ENCODE measurements at regions not wholly inside any gene's neighbourhood (a gene's known extent, or its start where the extent isn't known, plus 50 kb on each side); places are given as distances from the start of the nearest gene placed in this dataset.

- DNase-seq (ENCODE audit: low spot score in 2 of 2), result no peak
- intact Hi-C loops (cut with DNase I), result no loop called here
These were observed 388.9 kb upstream of the MAP3K7 start for GRCh38 chr6:90975741-90976140.

GRCh38 chr6:90973188-90973587 is 386.3 kb upstream of the MAP3K7 start:
- Histone ChIP-seq H3K4me3 (no peak overlapping the region), H3K27ac (no peak overlapping the region), H3K27me3 (no peaks in the 10 kb centered on the region), H3K9me3 (no peaks in the 10 kb centered on the region), H3K4me1 (no peaks in the 10 kb centered on the region), H3K36me3 (no peaks in the 10 kb centered on the region)
- TF ChIP-seq CTCF (IDR thresholded peaks at IDR 0.05), result no peak
- intact Hi-C loops (cut with DNase I), result no loop called here
- no peak for DNase-seq (ENCODE audit: low spot score in 2 of 2)

More at GRCh38 chr6:90975741-90976140, 388.9 kb upstream of the MAP3K7 start:
- Histone ChIP-seq H3K36me3 (no peaks in the 10 kb centered on the region), H3K27ac (no peak overlapping the region), H3K4me3 (no peak overlapping the region), H3K9me3 (no peaks in the 10 kb centered on the region), H3K27me3 (no peaks in the 10 kb centered on the region), H3K4me1 (no peaks in the 10 kb centered on the region)
- no peak for TF ChIP-seq CTCF (IDR thresholded peaks at IDR 0.05)

GRCh38 chr6:90970672-90971071 is 383.8 kb upstream of the MAP3K7 start:
- Histone ChIP-seq H3K9me3 (no peaks in the 10 kb centered on the region), H3K4me3 (no peak overlapping the region), H3K4me1 (no peaks in the 10 kb centered on the region), H3K27me3 (no peaks in the 10 kb centered on the region), H3K36me3 (no peaks in the 10 kb centered on the region), H3K27ac (no peak overlapping the region)
- intact Hi-C loops (cut with DNase I), result no loop called here
- no peak for TF ChIP-seq CTCF (IDR thresholded peaks at IDR 0.05)
- DNase-seq (ENCODE audit: low spot score in 2 of 2), result no peak

GRCh38 chr6:90967471-90967870 is 380.6 kb upstream of the MAP3K7 start:
- intact Hi-C loops (cut with DNase I), result no loop called here
- Histone ChIP-seq H3K4me1 (no peaks in the 10 kb centered on the region), H3K27me3 (no peaks in the 10 kb centered on the region), H3K4me3 (no peak overlapping the region), H3K27ac (no peak overlapping the region), H3K9me3 (no peaks in the 10 kb centered on the region), H3K36me3 (no peaks in the 10 kb centered on the region)
- TF ChIP-seq CTCF (IDR thresholded peaks at IDR 0.05), result no peak
- DNase-seq (ENCODE audit: low spot score in 2 of 2), result no peak

- no peaks in the 10 kb centered on the region for H3K27me3 ChIP-seq
- no peak for TF ChIP-seq CTCF (IDR thresholded peaks at IDR 0.05)
- H3K9me3 ChIP-seq, result peaks cover 0 to 4% of the 10 kb centered on the region in 2 donors
- DNase-seq (ENCODE audit: low spot score in 2 of 2), result no peak
- no peak overlapping the region for H3K27ac ChIP-seq
- no peak overlapping the region for H3K4me3 ChIP-seq
- intact Hi-C loops (cut with DNase I), result no loop called here
- no peaks in the 10 kb centered on the region for H3K4me1 ChIP-seq
- H3K36me3 ChIP-seq, result no peaks in the 10 kb centered on the region
These were observed 373.5 kb upstream of the MAP3K7 start for GRCh38 chr6:90960324-90960723.

- no peak for TF ChIP-seq CTCF (IDR thresholded peaks at IDR 0.05)
- DNase-seq (ENCODE audit: low spot score in 2 of 2), result no peak
These were observed 368.4 kb upstream of the MAP3K7 start for GRCh38 chr6:90955246-90955645.

More at GRCh38 chr6:90955246-90955645, 368.4 kb upstream of the MAP3K7 start:
- Histone ChIP-seq H3K27ac (no peak overlapping the region), H3K27me3 (no peaks in the 10 kb centered on the region), H3K9me3 (peaks cover 0 to 3% of the 10 kb centered on the region in 2 donors), H3K4me3 (no peak overlapping the region), H3K36me3 (no peaks in the 10 kb centered on the region), H3K4me1 (no peaks in the 10 kb centered on the region)
- intact Hi-C loops (cut with DNase I), result no loop called here
